WI38 (cell line): ENCODE measurements at regions not wholly inside any gene's neighbourhood (a gene's known extent, or its start where the extent isn't known, plus 50 kb on each side); places are given as distances from the start of the nearest gene placed in this dataset.

Experiments
- H3K4me3 ChIP-seq: 2 replicates; pipeline ENCODE4 v1.5.1; 2011; ENCODE audit warnings: low read depth, mild to moderate bottlenecking, control low read depth, low read length
- CTCF ChIP-seq: IDR thresholded peaks from 2 replicates; pipeline ENCODE4 v1.5.1; 2012; ENCODE audit warnings: low read depth, mild to moderate bottlenecking, control low read depth, low read length

- no peak overlapping the region for H3K4me3 ChIP-seq
- TF ChIP-seq CTCF = no peak
Measured at GRCh38 chr14:54137614-54137961, 181.0 kb upstream of the BMP4 start.

GRCh38 chr14:54138024-54138353 is 181.4 kb upstream of the BMP4 start:
- no peak for TF ChIP-seq CTCF
- no peak overlapping the region for H3K4me3 ChIP-seq

- no peak for TF ChIP-seq CTCF
- no peak overlapping the region for H3K4me3 ChIP-seq
Measured at GRCh38 chr14:54138354-54139038, 181.9 kb upstream of the BMP4 start.

GRCh38 chr14:54140551-54140950 is 183.9 kb upstream of the BMP4 start:
- no peak overlapping the region for H3K4me3 ChIP-seq

GRCh38 chr14:54146601-54147000 is 190.0 kb upstream of the BMP4 start:
- no peak for TF ChIP-seq CTCF
- H3K4me3 ChIP-seq = no peak overlapping the region

More at GRCh38 chr14:54140551-54140950, 183.9 kb upstream of the BMP4 start:
- TF ChIP-seq CTCF = no peak

GRCh38 chr14:54147282-54147681 is 190.7 kb upstream of the BMP4 start:
- TF ChIP-seq CTCF = no peak

GRCh38 chr14:54147758-54148157 is 191.1 kb upstream of the BMP4 start:
- H3K4me3 ChIP-seq = no peak overlapping the region
- TF ChIP-seq CTCF = no peak

More at GRCh38 chr14:54147282-54147681, 190.7 kb upstream of the BMP4 start:
- H3K4me3 ChIP-seq = no peak overlapping the region
